A549 (cell line): ENCODE measurements at regions not wholly inside any gene's neighbourhood (a gene's known extent, or its start where the extent isn't known, plus 50 kb on each side); places are given as distances from the start of the nearest gene placed in this dataset.

ENCODE experiments used
- ATAC-seq, 2 experiments: fragments of 200-7000 bp in 1 of 2; fragments of >200 bp in 1 of 2; cut with Nextera tagmentation in 1 of 2; cut with Tn5 transposase in 1 of 2; 3 replicates each; pipeline versions ENCODE4 v1.8.0 to v1.9.1; 2018 to 2020; ENCODE audit warnings: mild to moderate bottlenecking in 1 of 2, moderate library complexity in 1 of 2
- CTCF ChIA-PET: fragments of 300-600 bp; sonication (Branson Sonifier 250); formaldehyde crosslinking; extraction: SDS; loops from one replicate; lab custom pipeline; 2021; ENCODE audit warnings: antibody characterized with exemption, inconsistent platforms; lab: Yijun Ruan, JAX
- POLR2A ChIA-PET: fragments of 350-600 bp; formaldehyde crosslinking; extraction: SDS; loops from one replicate; lab custom pipeline; 2021; ENCODE audit warnings: antibody characterized with exemption, inconsistent platforms; lab: Yijun Ruan, JAX
- DNase-seq, 2 experiments: peaks; one replicate each; pipeline versions ENCODE4 v3.0.0 to v3.0.0-alpha.2; 2011 to 2016; ENCODE audit warnings: low read depth in 1 of 2, low spot score in 1 of 2
- FAIRE-seq: peaks from 2 replicates; lab custom pipeline; 2011; peaks lifted over from hg19 to GRCh38; lab: Jason Lieb, UNC
- H3K27ac ChIP-seq, 2 experiments: fragments of >200 bp; sonication (Bioruptor Twin); formaldehyde crosslinking; 3 replicates each; pipeline ENCODE4 v1.5.1; 2016 to 2017
- H3K4me1 ChIP-seq: fragments of >200 bp; sonication (Bioruptor Twin); formaldehyde crosslinking; 3 replicates; pipeline ENCODE4 v1.6.1; 2016
- H3K4me2 ChIP-seq: fragments of >200 bp; sonication (Bioruptor Twin); formaldehyde crosslinking; 3 replicates; pipeline ENCODE4 v1.6.1; 2016
- H3K4me3 ChIP-seq: fragments of >200 bp; sonication (Bioruptor Twin); formaldehyde crosslinking; 3 replicates; pipeline ENCODE4 v1.5.1; 2016
- H3K9me3 ChIP-seq: fragments of >200 bp; sonication (Bioruptor Twin); formaldehyde crosslinking; 3 replicates; pipeline ENCODE4 v1.6.1; 2016
- BHLHE40 ChIP-seq: IDR thresholded peaks from 2 replicates; pipeline ENCODE4 v1.6.1; 2012; ENCODE audit warnings: low read depth, low read length, inconsistent platforms
- CEBPB ChIP-seq, 2 experiments: fragments of >200 bp in 1 of 2; sonication (Bioruptor Twin) in 1 of 2; formaldehyde crosslinking in 1 of 2; IDR thresholded peaks; 2 replicates each; pipeline ENCODE4 v1.6.1; 2012 to 2016
- FOSL2 ChIP-seq, 2 experiments: fragments of 450-650 bp in 1 of 2; fragments of >200 bp in 1 of 2; sonication (Bioruptor Twin) in 1 of 2; formaldehyde crosslinking; IDR thresholded peaks; 2 replicates each; pipeline versions ENCODE4 v1.5.0 to v1.6.1; 2016 to 2020; ENCODE audit warnings: mild to moderate bottlenecking in 1 of 2, moderate library complexity in 1 of 2
- FOXS1 ChIP-seq: fragments of 250-450 bp; sonication (Bioruptor Pico); IDR thresholded peaks from 2 replicates; pipeline ENCODE4 v1.5.0; 2020; ENCODE audit warnings: mild to moderate bottlenecking, moderate library complexity
- HEYL ChIP-seq: fragments of 250-450 bp; sonication (Bioruptor Pico); IDR thresholded peaks from 2 replicates; pipeline ENCODE4 v1.8.0; 2021; ENCODE audit warnings: mild to moderate bottlenecking, moderate library complexity
- HOXA7 ChIP-seq: fragments of 250-450 bp; sonication (Bioruptor Pico); IDR thresholded peaks from 2 replicates; pipeline ENCODE4 v1.5.0; 2020; ENCODE audit warnings: mild to moderate bottlenecking, moderate library complexity
- KDM1A ChIP-seq: fragments of 200-600 bp; sonication (generic); IDR thresholded peaks from 2 replicates; pipeline ENCODE4 v1.6.1; 2016; ENCODE audit warnings: low read depth, mild to moderate bottlenecking
- MYC ChIP-seq: IDR thresholded peaks from 2 replicates; pipeline ENCODE4 v1.6.1; 2012; ENCODE audit warnings: mild to moderate bottlenecking, inconsistent platforms, low read length, improper control_type of control experiment, borderline replicate concordance
- NFE2L2 ChIP-seq: fragments of 150-350 bp; conservative IDR thresholded peaks from 2 replicates; pipeline ENCODE4 v1.6.1; 2014; ENCODE audit warnings: low read length
- PHF8 ChIP-seq: fragments of 200-600 bp; sonication (generic); IDR thresholded peaks from 2 replicates; pipeline ENCODE4 v1.6.1; 2016; ENCODE audit warnings: low read depth, mild to moderate bottlenecking, antibody characterized with exemption, moderate library complexity, borderline replicate concordance
- POLR2AphosphoS2 ChIP-seq: conservative IDR thresholded peaks from 2 replicates; pipeline ENCODE4 v1.6.1; 2012; ENCODE audit warnings: low read length, improper control_type of control experiment, inconsistent platforms
- RAD21 ChIP-seq, 2 experiments: fragments of >200 bp in 1 of 2; sonication (Bioruptor Twin) in 1 of 2; formaldehyde crosslinking in 1 of 2; IDR thresholded peaks in 1 of 2; conservative IDR thresholded peaks in 1 of 2; 2 replicates in 1 of 2; 3 replicates in 1 of 2; pipeline ENCODE4 v1.6.1; 2012 to 2018; ENCODE audit warnings: inconsistent platforms in 1 of 2
- SREBF2 ChIP-seq: fragments of 450-650 bp; IDR thresholded peaks from 2 replicates; pipeline ENCODE4 v1.6.1; 2014; ENCODE audit warnings: mild to moderate bottlenecking, moderate library complexity
- TP53 ChIP-seq: fragments of 250-450 bp; sonication (Bioruptor Pico); IDR thresholded peaks from 2 replicates; pipeline ENCODE4 v1.5.0; 2021; ENCODE audit warnings: mild to moderate bottlenecking, moderate library complexity
- ZC3H11A ChIP-seq: fragments of 450-650 bp; IDR thresholded peaks from 2 replicates; pipeline ENCODE4 v1.6.1; 2014; ENCODE audit warnings: antibody characterized with exemption, mild to moderate bottlenecking
- WGBS: methylation state at CpG from one replicate; pipeline ENCODE4 v1.1.6; 2017; ENCODE audit errors: missing lambda C conversion rate; 5-methylcytosine and 5-hydroxymethylcytosine counted together
- TF ChIP-seq, protein P1 (sequence below): IDR thresholded peaks from 2 replicates; pipeline ENCODE4 v1.6.1; 2012; ENCODE audit warnings: low read depth, borderline replicate concordance
- TF ChIP-seq, protein P2 (sequence below): IDR thresholded peaks from 2 replicates; pipeline ENCODE4 v1.6.1; 2012
- TF ChIP-seq, protein P3 (sequence below): fragments of 200-600 bp; sonication (generic); IDR thresholded peaks from 2 replicates; pipeline ENCODE4 v1.6.1; 2016; ENCODE audit warnings: antibody characterized with exemption, mild to moderate bottlenecking, moderate library complexity
- TF ChIP-seq, protein P4 (sequence below): fragments of 150-350 bp; IDR thresholded peaks from 2 replicates; pipeline ENCODE4 v1.6.1; 2014; ENCODE audit warnings: low read depth, mild to moderate bottlenecking, low read length
- TF ChIP-seq, protein P5 (sequence below): fragments of 250-450 bp; sonication (Bioruptor Pico); IDR thresholded peaks from 2 replicates; pipeline ENCODE4 v1.5.0; 2020; ENCODE audit warnings: low read depth, mild to moderate bottlenecking, moderate library complexity

DNA sequence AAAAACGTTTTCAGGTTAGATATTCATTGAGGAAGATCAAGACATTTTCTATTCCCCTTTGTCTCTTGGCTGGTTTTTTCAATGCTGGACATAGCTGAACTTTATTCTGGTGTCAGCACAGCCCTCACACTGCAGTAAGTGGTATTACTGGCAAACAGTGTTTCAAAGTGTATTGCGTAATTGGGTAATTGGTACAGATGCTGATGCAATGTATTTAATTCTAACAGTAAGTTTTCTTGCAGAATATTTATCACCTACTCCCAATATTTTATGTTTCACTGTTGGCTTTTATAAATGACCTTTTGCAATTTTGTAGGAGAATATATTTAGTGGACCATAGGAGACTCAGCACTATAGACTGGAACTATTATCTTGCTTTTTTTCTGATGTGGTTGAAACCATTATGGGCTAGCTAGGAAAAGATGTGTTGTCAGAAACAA lies 287.6 kb upstream of the SOX4 start:
- TF ChIP-seq, protein P1, sequence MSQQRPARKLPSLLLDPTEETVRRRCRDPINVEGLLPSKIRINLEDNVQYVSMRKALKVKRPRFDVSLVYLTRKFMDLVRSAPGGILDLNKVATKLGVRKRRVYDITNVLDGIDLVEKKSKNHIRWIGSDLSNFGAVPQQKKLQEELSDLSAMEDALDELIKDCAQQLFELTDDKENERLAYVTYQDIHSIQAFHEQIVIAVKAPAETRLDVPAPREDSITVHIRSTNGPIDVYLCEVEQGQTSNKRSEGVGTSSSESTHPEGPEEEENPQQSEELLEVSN: no peak
- TF ChIP-seq FOXS1 (CRISPR knock-in tag) (no peak), CEBPB (IDR thresholded peaks at IDR 0.05) (peak; percentile 80 to 87)
- ATAC-seq: no peak
- peak in 1 of 2 experiments; percentile 8 for DNase-seq

DNA sequence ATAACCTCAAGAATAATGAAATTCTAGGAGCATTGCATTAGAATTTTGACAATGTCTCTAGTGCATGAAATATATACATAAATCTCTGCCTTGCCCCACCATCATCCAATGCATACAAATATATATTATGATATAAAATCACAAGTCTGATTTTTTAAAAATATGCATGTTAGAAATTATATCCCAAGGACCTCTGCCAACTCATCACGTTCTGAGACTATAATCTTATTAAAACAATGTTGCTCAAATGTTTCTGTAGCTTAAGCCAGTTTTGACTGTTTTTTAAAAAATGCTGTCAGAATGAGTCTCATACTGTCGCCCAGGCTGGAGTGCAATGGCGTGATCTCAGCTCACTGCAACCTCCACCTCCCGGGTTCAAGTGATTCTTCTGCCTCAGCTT lies 287.0 kb upstream of the SOX4 start:
- ChIA-PET CTCF (interaction anchor here (0.7 kb wide), 1 partner anchor 264 kb away, joined by 3 read pairs; no protein-coding TSS in a partner anchor), POLR2A (no interaction called here)
- Histone ChIP-seq H3K27ac (no peak overlapping the region), H3K4me1 (no peaks in the 10 kb centered on the region), H3K4me3 (no peak overlapping the region), H3K4me2 (no peak overlapping the region), H3K9me3 (0 out of 3 replicates have a peak, but pooled peaks cover 5% of the 10 kb centered on the region)
- 74% methylated on average over 4 of the region's 4 CpGs for WGBS
- ATAC-seq: no peak
- TF ChIP-seq PHF8 (no peak), MYC (no peak), SREBF2 (no peak), ZC3H11A (no peak), NFE2L2 (no peak), HOXA7 (no peak), BHLHE40 (no peak), FOSL2 (IDR thresholded peaks at IDR 0.05) (no peak), FOSL2 (CRISPR knock-in tag; IDR thresholded peaks at IDR 0.05) (no peak), TP53 (CRISPR knock-in tag) (no peak), RAD21 (conservative IDR thresholded peaks at IDR 0.05 in 1 of 2, IDR thresholded peaks at IDR 0.05 in 1 of 2) (no peak), POLR2AphosphoS2 (no peak), HEYL (no peak), CEBPB (IDR thresholded peaks at IDR 0.05) (no peak), FOXS1 (CRISPR knock-in tag) (no peak), KDM1A (no peak)
- TF ChIP-seq, protein P2, sequence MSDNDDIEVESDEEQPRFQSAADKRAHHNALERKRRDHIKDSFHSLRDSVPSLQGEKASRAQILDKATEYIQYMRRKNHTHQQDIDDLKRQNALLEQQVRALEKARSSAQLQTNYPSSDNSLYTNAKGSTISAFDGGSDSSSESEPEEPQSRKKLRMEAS: no peak
- TF ChIP-seq, protein P3, sequence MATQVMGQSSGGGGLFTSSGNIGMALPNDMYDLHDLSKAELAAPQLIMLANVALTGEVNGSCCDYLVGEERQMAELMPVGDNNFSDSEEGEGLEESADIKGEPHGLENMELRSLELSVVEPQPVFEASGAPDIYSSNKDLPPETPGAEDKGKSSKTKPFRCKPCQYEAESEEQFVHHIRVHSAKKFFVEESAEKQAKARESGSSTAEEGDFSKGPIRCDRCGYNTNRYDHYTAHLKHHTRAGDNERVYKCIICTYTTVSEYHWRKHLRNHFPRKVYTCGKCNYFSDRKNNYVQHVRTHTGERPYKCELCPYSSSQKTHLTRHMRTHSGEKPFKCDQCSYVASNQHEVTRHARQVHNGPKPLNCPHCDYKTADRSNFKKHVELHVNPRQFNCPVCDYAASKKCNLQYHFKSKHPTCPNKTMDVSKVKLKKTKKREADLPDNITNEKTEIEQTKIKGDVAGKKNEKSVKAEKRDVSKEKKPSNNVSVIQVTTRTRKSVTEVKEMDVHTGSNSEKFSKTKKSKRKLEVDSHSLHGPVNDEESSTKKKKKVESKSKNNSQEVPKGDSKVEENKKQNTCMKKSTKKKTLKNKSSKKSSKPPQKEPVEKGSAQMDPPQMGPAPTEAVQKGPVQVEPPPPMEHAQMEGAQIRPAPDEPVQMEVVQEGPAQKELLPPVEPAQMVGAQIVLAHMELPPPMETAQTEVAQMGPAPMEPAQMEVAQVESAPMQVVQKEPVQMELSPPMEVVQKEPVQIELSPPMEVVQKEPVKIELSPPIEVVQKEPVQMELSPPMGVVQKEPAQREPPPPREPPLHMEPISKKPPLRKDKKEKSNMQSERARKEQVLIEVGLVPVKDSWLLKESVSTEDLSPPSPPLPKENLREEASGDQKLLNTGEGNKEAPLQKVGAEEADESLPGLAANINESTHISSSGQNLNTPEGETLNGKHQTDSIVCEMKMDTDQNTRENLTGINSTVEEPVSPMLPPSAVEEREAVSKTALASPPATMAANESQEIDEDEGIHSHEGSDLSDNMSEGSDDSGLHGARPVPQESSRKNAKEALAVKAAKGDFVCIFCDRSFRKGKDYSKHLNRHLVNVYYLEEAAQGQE: no peak
- TF ChIP-seq, protein P4, sequence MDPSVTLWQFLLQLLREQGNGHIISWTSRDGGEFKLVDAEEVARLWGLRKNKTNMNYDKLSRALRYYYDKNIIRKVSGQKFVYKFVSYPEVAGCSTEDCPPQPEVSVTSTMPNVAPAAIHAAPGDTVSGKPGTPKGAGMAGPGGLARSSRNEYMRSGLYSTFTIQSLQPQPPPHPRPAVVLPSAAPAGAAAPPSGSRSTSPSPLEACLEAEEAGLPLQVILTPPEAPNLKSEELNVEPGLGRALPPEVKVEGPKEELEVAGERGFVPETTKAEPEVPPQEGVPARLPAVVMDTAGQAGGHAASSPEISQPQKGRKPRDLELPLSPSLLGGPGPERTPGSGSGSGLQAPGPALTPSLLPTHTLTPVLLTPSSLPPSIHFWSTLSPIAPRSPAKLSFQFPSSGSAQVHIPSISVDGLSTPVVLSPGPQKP: no peak
- TF ChIP-seq, protein P5, sequence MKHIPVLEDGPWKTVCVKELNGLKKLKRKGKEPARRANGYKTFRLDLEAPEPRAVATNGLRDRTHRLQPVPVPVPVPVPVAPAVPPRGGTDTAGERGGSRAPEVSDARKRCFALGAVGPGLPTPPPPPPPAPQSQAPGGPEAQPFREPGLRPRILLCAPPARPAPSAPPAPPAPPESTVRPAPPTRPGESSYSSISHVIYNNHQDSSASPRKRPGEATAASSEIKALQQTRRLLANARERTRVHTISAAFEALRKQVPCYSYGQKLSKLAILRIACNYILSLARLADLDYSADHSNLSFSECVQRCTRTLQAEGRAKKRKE: no peak
- DNase-seq: no peak
- FAIRE-seq: no peak

More for the DNA sequence above, 287.6 kb upstream of the SOX4 start:
- ChIA-PET CTCF (interaction anchor here (0.6 kb wide), 1 partner anchor 744 kb away, joined by 3 read pairs; no protein-coding TSS in a partner anchor), POLR2A (no interaction called here)
- H3K4me3 ChIP-seq: no peak overlapping the region
- 0 out of 3 replicates have a peak, but pooled peaks cover 5% of the 10 kb centered on the region for H3K9me3 ChIP-seq
- no peak for FAIRE-seq
- WGBS: 47% methylated on average over 2 of the region's 2 CpGs
- no peak overlapping the region for H3K27ac ChIP-seq
- H3K4me1 ChIP-seq: no peaks in the 10 kb centered on the region
- no peak overlapping the region for H3K4me2 ChIP-seq
